B cell (primary cell): ENCODE measurements at regions not wholly inside any gene's neighbourhood (a gene's known extent, or its start where the extent isn't known, plus 50 kb on each side); places are given as distances from the start of the nearest gene placed in this dataset.
A peak's percentile ranks its signal among the peaks of the same experiment; 100 is the strongest.

Experiments
- ATAC-seq: fragments of 200-7000 bp; cut with Tn5 transposase; one replicate; pipeline ENCODE4 v1.10.0; 2021; ENCODE audit warnings: low read depth, mild to moderate bottlenecking, moderate number of reproducible peaks, moderate library complexity
- CTCF ChIA-PET: fragments of 350-600 bp; sonication (Branson Sonifier 250); formaldehyde crosslinking; loops from one replicate; lab custom pipeline; 2021; ENCODE audit warnings: antibody characterized with exemption, inconsistent platforms; lab: Charles Lee
- POLR2A ChIA-PET: fragments of 350-600 bp; sonication (Branson Sonifier 250); formaldehyde crosslinking; loops from one replicate; lab custom pipeline; 2021; ENCODE audit warnings: antibody characterized with exemption; lab: Charles Lee
- DNase-seq: peaks from one replicate; pipeline ENCODE4 v3.0.0; 2013
- H2AFZ ChIP-seq: 2 replicates; pipeline ENCODE4 v1.6.1; 2012; ENCODE audit warnings: mild to moderate bottlenecking, low read depth, low read length; ENCODE audit not compliant: insufficient read depth, poor library complexity, severe bottlenecking
- H3K27ac ChIP-seq, 2 donors: 1 replicate in 1 of 2; 2 replicates in 1 of 2; pipeline ENCODE4 v1.5.1; 2012 to 2013; ENCODE audit warnings: low read length in 2 of 2, mild to moderate bottlenecking in 2 of 2, moderate library complexity in 1 of 2
- H3K27me3 ChIP-seq, 4 experiments: fragments of 200-600 bp in 1 of 4; sonication (generic) in 1 of 4; replicated peaks in 1 of 4; 1 replicate in 2 of 4; 2 replicates in 2 of 4; pipeline versions ENCODE4 v1.6.1 to v1.7.0; 2013 to 2016; ENCODE audit warnings: low read length in 3 of 4, mild to moderate bottlenecking in 2 of 4, mixed read lengths in 1 of 4, moderate library complexity in 1 of 4; ENCODE audit not compliant: insufficient read depth in 4 of 4, control insufficient read depth in 3 of 4; ENCODE audit errors: control extremely low read depth in 1 of 4
- H3K36me3 ChIP-seq, 2 experiments: replicated peaks in 1 of 2; 1 replicate in 1 of 2; 2 replicates in 1 of 2; pipeline versions ENCODE4 v1.6.1 to v1.7.1; 2013; ENCODE audit warnings: low read length in 1 of 2; ENCODE audit not compliant: insufficient read depth in 2 of 2, control insufficient read depth in 1 of 2; ENCODE audit errors: control extremely low read depth in 1 of 2, extremely low read depth in 1 of 2
- H3K4me1 ChIP-seq, 2 donors: fragments of 200-600 bp in 1 of 2; sonication (generic) in 1 of 2; 1 replicate in 1 of 2; 2 replicates in 1 of 2; pipeline versions ENCODE4 v1.5.1 to v1.6.1; 2013 to 2017; ENCODE audit warnings: low read length in 2 of 2; ENCODE audit not compliant: control insufficient read depth in 2 of 2, insufficient read depth in 2 of 2
- H3K4me2 ChIP-seq: replicated peaks from 2 replicates; pipeline ENCODE3; 2012; ENCODE audit warnings: mild to moderate bottlenecking, low read depth, low read length; ENCODE audit not compliant: poor library complexity, severe bottlenecking
- H3K4me3 ChIP-seq, 5 experiments: fragments of 200-600 bp in 1 of 5; sonication (generic) in 1 of 5; 1 replicate in 3 of 5; 2 replicates in 2 of 5; pipeline versions ENCODE4 v1.5.1 to v1.7.0; 2011 to 2016; ENCODE audit warnings: low read length in 4 of 5, mild to moderate bottlenecking in 4 of 5, low read depth in 2 of 5, control low read depth in 1 of 5, moderate library complexity in 1 of 5; ENCODE audit not compliant: insufficient read depth in 1 of 5; ENCODE audit errors: control extremely low read depth in 1 of 5, extremely low read depth in 1 of 5
- H3K79me2 ChIP-seq: fragments of 200-600 bp; sonication (generic); one replicate; pipeline ENCODE4 v1.6.0; 2016; ENCODE audit warnings: low read length; ENCODE audit not compliant: control insufficient read depth, insufficient read depth
- H3K9ac ChIP-seq: fragments of 200-600 bp; sonication (generic); 2 replicates; pipeline ENCODE4 v1.6.1; 2017; ENCODE audit warnings: mild to moderate bottlenecking, low read length, moderate library complexity
- H3K9me3 ChIP-seq, 3 donors: one replicate each; pipeline versions ENCODE4 v1.6.1 to v1.7.1; 2013; ENCODE audit warnings: low read length in 2 of 3; ENCODE audit not compliant: control insufficient read depth in 2 of 3, insufficient read depth in 1 of 3; ENCODE audit errors: control extremely low read depth in 1 of 3
- H4K20me1 ChIP-seq: 2 replicates; pipeline ENCODE4 v1.6.0; 2012; ENCODE audit warnings: mild to moderate bottlenecking, low read length; ENCODE audit not compliant: insufficient read depth, control insufficient read depth, poor library complexity, severe bottlenecking
- H3K27ac Mint-ChIP-seq: one replicate; pipeline ENCODE4 v1.8.0; 2021; ENCODE audit warnings: mixed read lengths
- H3K27me3 Mint-ChIP-seq: one replicate; pipeline ENCODE4 v1.8.0; 2021; ENCODE audit warnings: mixed read lengths
- H3K4me1 Mint-ChIP-seq: one replicate; pipeline ENCODE4 v1.8.0; 2021; ENCODE audit warnings: mixed read lengths
- H3K4me3 Mint-ChIP-seq: one replicate; pipeline ENCODE4 v1.8.0; 2021; ENCODE audit warnings: mixed read lengths
- H3K9me3 Mint-ChIP-seq: one replicate; pipeline ENCODE4 v1.8.0; 2022; ENCODE audit warnings: mixed read lengths; ENCODE audit not compliant: insufficient read depth
- EZH2 ChIP-seq: IDR thresholded peaks from 2 replicates; pipeline ENCODE4 v1.6.1; 2012; ENCODE audit warnings: borderline replicate concordance, low read depth, mild to moderate bottlenecking, moderate library complexity, low read length; ENCODE audit not compliant: insufficient read depth, poor library complexity, severe bottlenecking
- WGBS: methylation state at CpG from one replicate; pipeline ENCODE4 v1.1.5; 2013; ENCODE audit warnings: missing lambda C conversion rate; ENCODE audit not compliant: insufficient coverage; 5-methylcytosine and 5-hydroxymethylcytosine counted together
- intact Hi-C: fragments of 100-400 bp; cut with micrococcal nuclease; formaldehyde crosslinking; loops from one replicate; pipeline ENCODE4 v1.10.0; 2022
- TF ChIP-seq, protein P1 (sequence below): fragments of 200-600 bp; IDR thresholded peaks from one replicate; pipeline ENCODE4 v1.8.0; 2022; ENCODE audit warnings: antibody characterized with exemption, mild to moderate bottlenecking

DNA sequence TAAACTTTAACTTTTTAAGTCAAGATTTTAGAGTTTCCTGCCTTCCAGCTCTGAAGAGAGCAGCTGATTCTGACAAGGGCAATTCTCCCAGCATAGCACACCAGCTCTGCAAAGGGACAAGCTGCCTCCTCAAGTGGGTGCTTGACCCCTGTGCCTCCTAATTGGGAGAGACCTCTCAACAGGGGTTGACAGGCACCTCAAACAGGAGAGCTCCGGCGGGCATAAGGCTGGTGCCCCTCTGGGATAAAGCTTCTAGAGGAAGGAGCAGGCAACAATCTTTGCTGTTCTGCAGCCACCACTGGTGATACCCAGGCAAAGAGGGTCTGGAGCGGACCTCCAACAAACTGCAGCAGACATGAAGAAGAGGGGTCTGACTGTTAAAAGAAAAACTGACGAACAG lies 872.9 kb upstream of the PCDH10 start:
- ATAC-seq, result no peak
- Histone ChIP-seq H3K9me3 (no peaks in the 10 kb centered on the region), H2AFZ (no peak overlapping the region), H3K4me1 (no peaks in the 10 kb centered on the region), H4K20me1 (no peaks in the 10 kb centered on the region), H3K4me3 (no peak overlapping the region), H3K27ac (no peak overlapping the region), H3K9ac (no peak overlapping the region), H3K79me2 (no peaks in the 10 kb centered on the region), H3K36me3 (no peaks in the 10 kb centered on the region), H3K4me2 (no peak overlapping the region), H3K27me3 (no peaks in the 10 kb centered on the region)
- peak overlapping the region; percentile 10 for H3K27ac Mint-ChIP-seq
- WGBS, result 100% methylated on average over 2 of the region's 4 CpGs
- intact Hi-C loops, result no loop called here
- H3K27me3 Mint-ChIP-seq, result no peaks in the 10 kb centered on the region
- TF ChIP-seq, protein P1, sequence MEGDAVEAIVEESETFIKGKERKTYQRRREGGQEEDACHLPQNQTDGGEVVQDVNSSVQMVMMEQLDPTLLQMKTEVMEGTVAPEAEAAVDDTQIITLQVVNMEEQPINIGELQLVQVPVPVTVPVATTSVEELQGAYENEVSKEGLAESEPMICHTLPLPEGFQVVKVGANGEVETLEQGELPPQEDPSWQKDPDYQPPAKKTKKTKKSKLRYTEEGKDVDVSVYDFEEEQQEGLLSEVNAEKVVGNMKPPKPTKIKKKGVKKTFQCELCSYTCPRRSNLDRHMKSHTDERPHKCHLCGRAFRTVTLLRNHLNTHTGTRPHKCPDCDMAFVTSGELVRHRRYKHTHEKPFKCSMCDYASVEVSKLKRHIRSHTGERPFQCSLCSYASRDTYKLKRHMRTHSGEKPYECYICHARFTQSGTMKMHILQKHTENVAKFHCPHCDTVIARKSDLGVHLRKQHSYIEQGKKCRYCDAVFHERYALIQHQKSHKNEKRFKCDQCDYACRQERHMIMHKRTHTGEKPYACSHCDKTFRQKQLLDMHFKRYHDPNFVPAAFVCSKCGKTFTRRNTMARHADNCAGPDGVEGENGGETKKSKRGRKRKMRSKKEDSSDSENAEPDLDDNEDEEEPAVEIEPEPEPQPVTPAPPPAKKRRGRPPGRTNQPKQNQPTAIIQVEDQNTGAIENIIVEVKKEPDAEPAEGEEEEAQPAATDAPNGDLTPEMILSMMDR, result no peak
- TF ChIP-seq EZH2, result no peak
- H3K9me3 Mint-ChIP-seq, result no peaks in the 10 kb centered on the region
- ChIA-PET POLR2A (no interaction called here), CTCF (no interaction called here)
- no peak overlapping the region for H3K4me3 Mint-ChIP-seq
- no peaks in the 10 kb centered on the region for H3K4me1 Mint-ChIP-seq
- DNase-seq, result no peak

DNA sequence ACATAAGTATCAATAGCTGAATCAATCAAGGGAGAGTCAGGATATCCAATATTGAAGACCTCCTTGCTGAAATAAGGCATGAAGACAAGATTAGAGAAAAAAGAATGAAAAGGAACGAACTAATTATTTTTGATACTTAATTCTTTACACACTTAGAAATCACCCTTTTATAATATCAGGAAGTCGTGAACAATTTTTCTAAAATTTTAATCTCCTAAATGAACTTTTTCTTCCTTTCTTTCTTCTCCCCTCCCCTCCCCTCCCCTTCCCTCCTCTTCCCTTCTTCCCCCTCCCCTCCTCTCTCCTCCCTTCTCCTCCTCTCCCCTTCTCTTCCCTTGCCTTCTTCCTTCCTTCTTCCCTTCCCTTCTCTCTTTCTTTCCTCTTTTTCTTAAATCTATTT lies 872.1 kb upstream of the PCDH10 start:
- TF ChIP-seq, protein P1, result no peak
- TF ChIP-seq EZH2, result no peak
- Histone ChIP-seq H4K20me1 (no peaks in the 10 kb centered on the region), H3K27me3 (no peaks in the 10 kb centered on the region), H3K4me1 (no peaks in the 10 kb centered on the region), H3K79me2 (no peaks in the 10 kb centered on the region), H3K27ac (no peak overlapping the region), H3K36me3 (no peaks in the 10 kb centered on the region), H3K9ac (no peak overlapping the region), H3K4me3 (no peak overlapping the region), H2AFZ (no peak overlapping the region), H3K4me2 (no peak overlapping the region), H3K9me3 (no peaks in the 10 kb centered on the region)
- H3K27ac Mint-ChIP-seq, result no peak overlapping the region
- H3K9me3 Mint-ChIP-seq, result no peaks in the 10 kb centered on the region
- 86% methylated on average over 1 of the region's 2 CpGs for WGBS
- H3K4me3 Mint-ChIP-seq, result no peak overlapping the region
- no peaks in the 10 kb centered on the region for H3K4me1 Mint-ChIP-seq
- intact Hi-C loops, result no loop called here
- ATAC-seq (no peak), DNase-seq (no peak)
- ChIA-PET CTCF (no interaction called here), POLR2A (no interaction called here)
- no peaks in the 10 kb centered on the region for H3K27me3 Mint-ChIP-seq
